T-helper 2 cell treated with Interferon-gamma antibody and Interleukin-4, amounts not matched to agents 5 μg/mL and 100 μg/mL, for 36 hours (primary cell): ENCODE measurements at regions not wholly inside any gene's neighbourhood (a gene's known extent, or its start where the extent isn't known, plus 50 kb on each side); places are given as distances from the start of the nearest gene placed in this dataset.

Experiments
- DNase-seq: peaks from one replicate; pipeline ENCODE4 v3.0.0; 2021; ENCODE audit warnings: low spot score
- H3K27ac Mint-ChIP-seq: one replicate; pipeline ENCODE4 v1.8.0; 2021; ENCODE audit warnings: mild to moderate bottlenecking, mixed read lengths
- H3K27me3 Mint-ChIP-seq: one replicate; pipeline ENCODE4 v1.8.0; 2021; ENCODE audit warnings: low read depth, mixed read lengths
- H3K36me3 Mint-ChIP-seq: one replicate; pipeline ENCODE4 v1.8.0; 2021; ENCODE audit warnings: low read depth, mixed read lengths
- H3K4me1 Mint-ChIP-seq: one replicate; pipeline ENCODE4 v1.8.0; 2021; ENCODE audit warnings: low read depth, mixed read lengths
- H3K4me3 Mint-ChIP-seq: one replicate; pipeline ENCODE4 v1.8.0; 2022; ENCODE audit warnings: mild to moderate bottlenecking, moderate library complexity, mixed read lengths
- H3K9me3 Mint-ChIP-seq: one replicate; pipeline ENCODE4 v1.8.0; 2021; ENCODE audit warnings: mixed read lengths

DNA sequence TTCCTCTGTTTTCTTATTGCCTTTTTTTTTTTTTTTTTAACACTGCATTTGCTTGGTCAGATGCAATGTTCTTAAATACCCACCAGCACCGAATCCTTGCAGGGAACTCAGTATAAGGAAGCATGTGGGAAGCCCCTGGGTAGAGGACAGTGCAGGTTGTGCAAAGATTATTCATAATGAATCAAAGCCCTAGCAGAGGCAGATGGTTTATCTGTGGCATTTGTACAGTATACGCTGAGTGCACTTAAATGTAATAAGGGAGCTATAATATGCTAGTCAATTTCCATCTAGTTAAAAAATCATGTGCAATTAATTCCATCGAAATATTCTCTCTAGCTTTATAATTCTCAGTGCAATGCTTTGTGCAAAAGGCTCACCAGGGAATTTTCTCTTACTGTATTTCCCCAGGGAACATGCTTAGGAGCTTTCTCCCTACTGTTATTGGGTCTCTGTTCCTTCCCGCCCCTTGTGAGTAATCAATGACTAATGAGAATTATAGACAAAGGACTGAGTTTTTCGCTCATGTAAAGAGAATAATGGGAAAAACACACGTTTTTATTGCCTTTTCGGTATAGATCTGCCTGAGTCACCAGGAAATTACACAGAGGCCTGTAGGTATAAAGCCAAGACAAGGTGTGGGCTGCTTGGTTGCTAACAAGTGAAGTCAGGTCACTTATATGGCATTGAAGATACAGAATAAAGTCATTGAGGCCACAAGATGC is 1214.3 kb upstream of the TMEM132C start:
- Mint-ChIP-seq H3K4me1 (no peaks in the 10 kb centered on the region), H3K4me3 (no peak overlapping the region), H3K27ac (no peak overlapping the region), H3K27me3 (no peaks in the 10 kb centered on the region), H3K36me3 (no peaks in the 10 kb centered on the region), H3K9me3 (no peaks in the 10 kb centered on the region)
- DNase-seq, result no peak

GRCh38 chr12:127054531-127054930 is 1212.4 kb upstream of the TMEM132C start:
- no peak for DNase-seq
- no peaks in the 10 kb centered on the region for H3K9me3 Mint-ChIP-seq
- no peaks in the 10 kb centered on the region for H3K4me1 Mint-ChIP-seq
- no peak overlapping the region for H3K27ac Mint-ChIP-seq
- H3K4me3 Mint-ChIP-seq, result no peak overlapping the region
- no peaks in the 10 kb centered on the region for H3K27me3 Mint-ChIP-seq
- no peaks in the 10 kb centered on the region for H3K36me3 Mint-ChIP-seq

DNA sequence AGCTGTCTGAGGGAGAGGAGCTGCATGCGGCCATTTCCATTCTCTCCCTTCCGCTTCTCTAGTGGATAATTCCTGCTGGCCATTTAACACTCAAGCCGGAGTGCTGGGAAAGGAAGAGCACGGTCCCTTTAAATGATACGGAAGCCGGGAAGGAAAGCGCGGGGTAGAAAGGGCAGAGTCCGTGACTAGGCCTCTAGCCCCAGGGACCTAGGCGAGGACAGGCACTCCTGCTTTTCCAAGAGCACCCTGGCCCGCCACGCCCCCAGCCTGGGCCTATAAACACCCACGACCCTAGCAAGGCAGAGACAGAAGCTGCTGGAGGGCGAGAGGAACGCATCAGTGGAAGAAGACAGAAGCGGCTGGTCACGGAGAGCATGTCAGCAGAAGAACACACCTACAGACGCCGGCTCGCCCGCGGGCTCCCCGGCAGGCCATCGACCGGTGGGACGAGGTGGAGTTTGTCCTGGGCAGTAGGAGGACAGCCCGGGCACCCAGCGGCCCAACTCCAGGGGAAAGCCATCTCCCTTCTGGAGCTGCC is 1206.6 kb upstream of the TMEM132C start:
- no peak overlapping the region for H3K4me3 Mint-ChIP-seq
- DNase-seq, result no peak
- no peaks in the 10 kb centered on the region for H3K27me3 Mint-ChIP-seq
- H3K36me3 Mint-ChIP-seq, result no peaks in the 10 kb centered on the region
- no peaks in the 10 kb centered on the region for H3K9me3 Mint-ChIP-seq
- H3K4me1 Mint-ChIP-seq, result no peaks in the 10 kb centered on the region
- H3K27ac Mint-ChIP-seq, result no peak overlapping the region

- no peak for DNase-seq
- Mint-ChIP-seq H3K27me3 (no peaks in the 10 kb centered on the region), H3K36me3 (no peaks in the 10 kb centered on the region), H3K4me3 (no peak overlapping the region), H3K9me3 (no peaks in the 10 kb centered on the region), H3K27ac (no peak overlapping the region), H3K4me1 (no peaks in the 10 kb centered on the region)
These were observed 1206.0 kb upstream of the TMEM132C start for GRCh38 chr12:127060933-127061332.

DNA sequence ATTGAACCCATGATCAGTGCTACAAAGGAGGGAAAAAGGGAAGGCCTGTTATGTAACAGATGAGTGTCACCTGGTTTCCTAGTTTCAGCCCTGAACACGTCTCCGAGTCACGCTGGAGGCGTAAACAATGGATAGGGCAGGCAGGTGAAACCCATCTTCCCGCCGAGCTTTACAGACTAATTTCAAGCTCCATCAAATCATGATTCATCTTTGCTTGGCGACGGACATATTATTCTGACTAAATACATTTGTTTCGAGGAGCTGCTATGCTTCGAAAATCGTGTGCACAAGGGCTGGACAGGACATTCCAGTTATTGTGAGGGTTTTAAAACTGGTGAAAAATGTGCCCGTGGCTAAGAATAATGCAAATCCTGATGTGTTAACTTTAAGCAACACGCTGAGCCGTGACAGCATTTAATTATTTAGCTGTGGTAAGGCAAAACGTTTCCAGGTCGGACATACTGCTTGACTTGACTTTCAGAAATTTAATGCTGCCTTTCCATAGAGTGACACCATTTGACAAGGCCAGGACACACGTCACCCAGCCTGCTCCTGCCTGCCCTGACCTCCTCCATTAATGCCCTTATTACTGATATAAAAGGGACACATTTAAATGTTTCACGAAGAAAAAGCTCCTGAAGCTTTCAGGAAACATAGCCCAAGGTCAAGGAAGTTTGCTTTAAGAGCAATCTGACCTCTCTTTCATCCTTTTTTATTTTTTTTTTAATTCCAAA is 1203.5 kb upstream of the TMEM132C start:
- Mint-ChIP-seq H3K36me3 (no peaks in the 10 kb centered on the region), H3K27ac (no peak overlapping the region), H3K4me1 (no peaks in the 10 kb centered on the region), H3K27me3 (no peaks in the 10 kb centered on the region), H3K4me3 (no peak overlapping the region), H3K9me3 (no peaks in the 10 kb centered on the region)
- no peak for DNase-seq

DNA sequence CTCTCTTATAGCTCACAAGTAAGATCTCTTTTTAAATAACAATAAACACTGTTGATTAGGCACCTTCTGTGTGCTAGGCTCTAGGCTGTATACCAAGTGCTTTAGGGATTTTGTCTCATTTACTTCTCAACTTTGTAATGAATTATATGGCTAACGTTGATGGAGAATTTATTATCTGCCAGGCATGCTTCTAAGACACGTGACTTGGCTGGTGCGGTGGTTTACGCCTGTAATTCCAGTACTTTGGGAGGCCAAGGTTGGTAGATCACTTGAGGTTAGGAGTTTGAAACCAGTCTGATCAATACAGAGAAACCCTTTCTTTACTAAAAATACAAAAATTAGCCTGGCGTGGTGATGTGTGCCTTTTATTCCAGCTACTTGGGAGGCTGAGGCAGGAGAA is 1202.8 kb upstream of the TMEM132C start:
- DNase-seq, result no peak
- Mint-ChIP-seq H3K36me3 (no peaks in the 10 kb centered on the region), H3K27ac (no peak overlapping the region), H3K9me3 (no peaks in the 10 kb centered on the region), H3K27me3 (no peaks in the 10 kb centered on the region), H3K4me1 (no peaks in the 10 kb centered on the region), H3K4me3 (no peak overlapping the region)

DNA sequence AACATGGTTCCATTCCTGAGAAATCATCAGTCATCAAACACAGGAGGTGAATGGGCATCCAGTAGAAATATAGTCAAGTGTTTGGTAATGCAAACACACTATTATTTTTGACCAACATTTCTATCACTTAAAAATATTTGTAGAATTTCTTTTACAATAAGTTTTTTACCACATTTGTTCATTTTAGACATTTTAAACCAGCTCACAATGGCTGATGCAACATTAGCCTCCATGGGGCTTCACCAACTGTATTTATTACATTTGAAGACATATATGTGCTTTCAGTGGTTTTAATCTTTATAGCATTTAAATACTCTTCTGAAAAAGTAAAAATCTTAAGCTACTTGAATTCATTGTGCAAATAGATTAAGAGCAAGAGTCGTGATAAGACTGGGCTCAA is 1201.4 kb upstream of the TMEM132C start:
- no peaks in the 10 kb centered on the region for H3K9me3 Mint-ChIP-seq
- no peak for DNase-seq
- no peak overlapping the region for H3K27ac Mint-ChIP-seq
- H3K27me3 Mint-ChIP-seq, result no peaks in the 10 kb centered on the region
- no peaks in the 10 kb centered on the region for H3K4me1 Mint-ChIP-seq
- no peaks in the 10 kb centered on the region for H3K36me3 Mint-ChIP-seq
- H3K4me3 Mint-ChIP-seq, result no peak overlapping the region

- Mint-ChIP-seq H3K27ac (no peak overlapping the region), H3K4me3 (no peak overlapping the region), H3K36me3 (no peaks in the 10 kb centered on the region), H3K9me3 (no peaks in the 10 kb centered on the region), H3K4me1 (no peaks in the 10 kb centered on the region), H3K27me3 (peaks cover 5% of the 10 kb centered on the region)
- DNase-seq, result no peak
These were observed 1196.3 kb upstream of the TMEM132C start for GRCh38 chr12:127070515-127071157.

DNA sequence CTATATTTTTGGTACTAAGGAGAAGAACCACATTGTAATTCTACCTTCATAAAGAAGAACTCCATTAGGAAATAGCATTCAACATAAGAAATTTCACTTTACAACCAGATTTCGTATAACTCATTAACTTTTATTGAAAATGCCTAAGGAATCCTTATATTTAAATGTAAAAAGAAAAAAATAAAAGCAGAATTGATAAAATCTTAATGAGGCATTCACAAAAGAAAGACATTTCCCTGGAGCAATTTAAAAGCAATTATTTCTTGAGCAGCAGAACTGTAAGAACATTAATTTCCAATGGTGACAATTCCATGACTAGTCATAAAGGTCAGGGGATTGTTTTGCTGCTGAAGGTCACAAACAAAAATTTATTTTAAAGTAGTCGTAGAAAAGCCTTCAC is 1192.8 kb upstream of the TMEM132C start:
- H3K4me3 Mint-ChIP-seq, result no peak overlapping the region
- no peak for DNase-seq
- no peak overlapping the region for H3K27ac Mint-ChIP-seq
- no peaks in the 10 kb centered on the region for H3K9me3 Mint-ChIP-seq
- H3K27me3 Mint-ChIP-seq, result peaks cover 11% of the 10 kb centered on the region
- no peaks in the 10 kb centered on the region for H3K36me3 Mint-ChIP-seq
- H3K4me1 Mint-ChIP-seq, result no peaks in the 10 kb centered on the region

GRCh38 chr12:127075981-127076380 is 1191.0 kb upstream of the TMEM132C start:
- Mint-ChIP-seq H3K27me3 (peaks cover 11% of the 10 kb centered on the region), H3K27ac (no peak overlapping the region), H3K36me3 (no peaks in the 10 kb centered on the region), H3K9me3 (no peaks in the 10 kb centered on the region), H3K4me3 (no peak overlapping the region), H3K4me1 (no peaks in the 10 kb centered on the region)
- DNase-seq, result no peak

DNA sequence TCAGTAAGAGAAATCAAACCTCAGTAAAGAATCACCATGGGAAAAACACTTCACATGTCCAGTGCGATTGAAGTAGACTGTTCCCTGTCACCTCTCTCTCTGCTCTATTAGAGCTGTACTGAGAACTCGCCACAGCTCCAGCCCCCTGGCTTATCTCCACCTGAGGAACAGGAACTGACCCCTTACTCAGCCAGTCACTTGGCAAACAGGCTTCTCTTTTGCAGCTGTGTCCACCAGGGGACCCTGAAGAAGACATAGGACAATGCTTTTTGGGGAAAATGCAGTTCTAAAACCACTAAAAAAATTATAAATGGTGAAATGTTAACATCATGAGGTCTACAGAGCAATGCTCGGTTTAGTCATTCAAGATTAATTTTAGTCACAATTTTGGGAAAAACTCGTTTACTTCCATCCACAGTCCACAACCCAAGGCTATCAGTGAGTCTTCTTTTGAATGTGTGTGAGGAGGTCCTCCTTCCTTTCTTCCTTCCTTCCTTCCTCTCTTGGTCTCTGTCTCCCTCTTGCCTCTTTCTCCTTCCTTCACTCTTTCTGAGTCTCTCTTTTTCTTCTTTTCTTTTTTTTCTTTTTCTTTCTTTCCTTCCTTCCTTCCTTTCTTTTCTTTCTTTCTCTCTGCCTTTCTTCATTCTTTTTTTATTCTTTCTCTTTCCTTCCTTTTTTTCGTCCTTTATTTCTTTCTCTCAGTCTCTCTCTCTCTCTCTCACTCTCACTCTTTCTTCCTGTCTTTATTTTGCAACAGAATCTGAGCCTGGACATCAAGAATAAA is 1189.5 kb upstream of the TMEM132C start:
- no peak for DNase-seq
- H3K4me1 Mint-ChIP-seq, result no peaks in the 10 kb centered on the region
- H3K9me3 Mint-ChIP-seq, result peaks cover 3% of the 10 kb centered on the region
- H3K36me3 Mint-ChIP-seq, result no peaks in the 10 kb centered on the region
- H3K4me3 Mint-ChIP-seq, result no peak overlapping the region
- H3K27me3 Mint-ChIP-seq, result peaks cover 11% of the 10 kb centered on the region
- H3K27ac Mint-ChIP-seq, result no peak overlapping the region

DNA sequence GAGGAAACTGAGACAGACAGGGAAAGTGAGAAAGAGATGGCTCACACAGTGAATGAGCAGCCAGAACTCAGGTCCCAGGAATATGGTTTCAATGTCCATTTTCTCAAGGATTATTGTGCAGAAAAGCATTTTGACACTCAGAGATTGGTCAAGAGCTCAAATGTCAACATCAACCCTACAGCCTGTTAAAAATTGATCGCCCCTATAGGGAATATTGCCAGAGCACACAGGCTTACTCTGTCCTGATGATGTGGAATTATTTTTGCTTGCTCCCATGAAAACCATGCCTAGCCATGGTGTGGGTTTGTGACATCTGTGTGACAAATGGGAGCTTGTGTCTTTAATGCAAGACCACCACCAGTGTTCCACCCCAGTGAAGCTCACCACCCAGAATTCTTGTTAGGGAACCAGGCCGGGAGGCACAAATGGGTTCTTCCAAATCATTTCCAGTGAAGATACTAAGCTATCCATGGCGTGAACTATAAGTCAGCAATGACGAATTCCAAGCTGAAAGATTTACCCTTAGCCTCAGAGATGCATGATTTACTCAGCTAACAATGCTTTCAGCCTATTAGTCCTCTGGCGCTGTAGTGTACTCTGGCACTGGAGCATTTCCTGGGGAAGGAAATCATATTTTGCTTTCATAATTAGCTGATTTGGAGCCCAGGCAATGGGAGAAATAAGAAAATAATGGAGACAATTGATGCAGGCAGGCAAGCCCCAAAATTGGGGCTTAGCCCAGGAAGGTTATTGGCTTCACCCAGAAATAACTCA is 1188.2 kb upstream of the TMEM132C start:
- H3K27ac Mint-ChIP-seq, result no peak overlapping the region
- peaks cover 11% of the 10 kb centered on the region for H3K27me3 Mint-ChIP-seq
- peaks cover 3% of the 10 kb centered on the region for H3K9me3 Mint-ChIP-seq
- no peaks in the 10 kb centered on the region for H3K36me3 Mint-ChIP-seq
- no peak for DNase-seq
- peaks cover 3% of the 10 kb centered on the region for H3K4me1 Mint-ChIP-seq
- no peak overlapping the region for H3K4me3 Mint-ChIP-seq

GRCh38 chr12:127079636-127080035 is 1187.3 kb upstream of the TMEM132C start:
- Mint-ChIP-seq H3K36me3 (no peaks in the 10 kb centered on the region), H3K9me3 (peaks cover 3% of the 10 kb centered on the region), H3K27me3 (peaks cover 11% of the 10 kb centered on the region), H3K4me3 (no peak overlapping the region), H3K4me1 (peaks cover 3% of the 10 kb centered on the region), H3K27ac (no peak overlapping the region)
- no peak for DNase-seq
